GM12878 (cell line): ENCODE measurements at regions not wholly inside any gene's neighbourhood (a gene's known extent, or its start where the extent isn't known, plus 50 kb on each side); places are given as distances from the start of the nearest gene placed in this dataset.
A peak's percentile ranks its signal among the peaks of the same experiment; 100 is the strongest.

Source experiments
- ATAC-seq: fragments of 200-7000 bp; cut with Tn5 transposase; 3 replicates; pipeline ENCODE4 v1.9.1; 2020; ENCODE audit warnings: mild to moderate bottlenecking, moderate library complexity
- BruUV-seq: library from RNA; stranded (reverse); fragments of 400-500 nt; replicated peaks from 2 replicates; lab custom pipeline; 2021; lab: Mats Ljungman, UMichigan
- CTCF ChIA-PET: fragments of 300-600 bp; sonication (Branson Sonifier 250); formaldehyde crosslinking; extraction: SDS; loops from one replicate; lab custom pipeline; 2021; ENCODE audit warnings: inconsistent platforms; lab: Yijun Ruan, JAX
- POLR2A ChIA-PET: fragments of 350-600 bp; formaldehyde crosslinking; extraction: SDS; loops from one replicate; lab custom pipeline; 2021; ENCODE audit warnings: inconsistent platforms; lab: Charles Lee
- RAD21 ChIA-PET: fragments of 300-600 bp; sonication (Branson Sonifier 250); formaldehyde crosslinking; loops from one replicate; lab custom pipeline; 2023; ENCODE audit warnings: antibody characterized with exemption; ENCODE audit not compliant: unreplicated experiment; lab: Charles Lee
- SMC1A ChIA-PET: fragments of 300-600 bp; sonication (Branson Sonifier 250); formaldehyde crosslinking; loops from one replicate; lab custom pipeline; 2023; ENCODE audit not compliant: unreplicated experiment, uncharacterized antibody; lab: Charles Lee
- DNase-seq: peaks from one replicate; pipeline ENCODE4 v3.0.0-alpha.2; 2011; ENCODE audit warnings: low read depth, low spot score
- FAIRE-seq: peaks from 3 replicates; lab custom pipeline; 2011; peaks lifted over from hg19 to GRCh38; lab: Jason Lieb, UNC
- H2AFZ ChIP-seq: 2 replicates; pipeline ENCODE4 v1.6.0; 2011; ENCODE audit warnings: low read depth, low read length, control low read depth; ENCODE audit not compliant: control insufficient read depth
- H3K27ac ChIP-seq: 2 replicates; pipeline ENCODE4 v1.5.1; 2011; ENCODE audit warnings: control low read depth; ENCODE audit not compliant: control insufficient read depth, insufficient read depth
- H3K27me3 ChIP-seq, 2 experiments: replicated peaks in 1 of 2; 2 replicates each; pipeline versions ENCODE4 v1.6.0 to v1.6.1; 2011; ENCODE audit warnings: low read length in 1 of 2; ENCODE audit not compliant: control insufficient read depth in 2 of 2, insufficient read depth in 2 of 2
- H3K36me3 ChIP-seq, 2 experiments: 2 replicates each; pipeline ENCODE4 v1.5.1; 2011; ENCODE audit warnings: low read length in 1 of 2; ENCODE audit not compliant: control insufficient read depth in 2 of 2, insufficient read depth in 2 of 2
- H3K4me1 ChIP-seq: 2 replicates; pipeline ENCODE4 v1.6.1; 2011; ENCODE audit warnings: mild to moderate bottlenecking, low read length, moderate library complexity, mixed read lengths; ENCODE audit not compliant: control insufficient read depth, insufficient read depth
- H3K4me2 ChIP-seq: 2 replicates; pipeline ENCODE4 v1.6.0; 2011; ENCODE audit warnings: control low read depth; ENCODE audit not compliant: control insufficient read depth, insufficient read depth
- H3K4me3 ChIP-seq: fragments of 200-600 bp; sonication (generic); 2 replicates; pipeline ENCODE4 v1.5.1; 2016
- H3K79me2 ChIP-seq: 2 replicates; pipeline ENCODE4 v1.6.0; 2011; ENCODE audit warnings: low read length; ENCODE audit not compliant: control insufficient read depth, insufficient read depth
- H3K9ac ChIP-seq: 2 replicates; pipeline ENCODE4 v1.8.0; 2011; ENCODE audit warnings: low read length, control low read depth, mixed read lengths; ENCODE audit not compliant: control insufficient read depth, insufficient read depth
- H3K9me3 ChIP-seq: replicated peaks from 3 replicates; pipeline ENCODE4 v1.5.1; 2011; ENCODE audit warnings: mild to moderate bottlenecking, low read length; ENCODE audit not compliant: control insufficient read depth, insufficient read depth
- H4K20me1 ChIP-seq: 2 replicates; pipeline ENCODE4 v1.6.0; 2011; ENCODE audit not compliant: control insufficient read depth, insufficient read depth
- CHD2 ChIP-seq: IDR thresholded peaks from 2 replicates; pipeline ENCODE4 v1.6.1; 2011; ENCODE audit warnings: low read depth, low read length, improper control_type of control experiment, borderline replicate concordance
- E2F8 ChIP-seq: fragments of 450-650 bp; IDR thresholded peaks from 2 replicates; pipeline ENCODE4 v1.6.1; 2018; ENCODE audit warnings: mild to moderate bottlenecking, low read depth, moderate library complexity; ENCODE audit not compliant: partially characterized antibody
- HDAC6 ChIP-seq: fragments of 200-600 bp; sonication (generic); IDR thresholded peaks from one replicate; pipeline ENCODE4 v1.8.0; 2017; ENCODE audit warnings: antibody characterized with exemption; ENCODE audit not compliant: unreplicated experiment
- IRF3 ChIP-seq: fragments of 450-650 bp; IDR thresholded peaks from 2 replicates; pipeline ENCODE4 v1.6.1; 2014; ENCODE audit warnings: mild to moderate bottlenecking
- NR2C1 ChIP-seq: fragments of 450-650 bp; IDR thresholded peaks from 2 replicates; pipeline ENCODE4 v1.6.1; 2017; ENCODE audit warnings: antibody characterized with exemption, mild to moderate bottlenecking, moderate library complexity
- NR2F1 ChIP-seq: fragments of 450-650 bp; conservative IDR thresholded peaks from 2 replicates; pipeline ENCODE4 v1.6.1; 2017; ENCODE audit warnings: mild to moderate bottlenecking
- USF1 ChIP-seq: IDR thresholded peaks from 2 replicates; pipeline ENCODE4 v1.6.1; 2011; ENCODE audit warnings: borderline replicate concordance, low read depth, mild to moderate bottlenecking, moderate library complexity, mixed read lengths, low read length; ENCODE audit not compliant: insufficient read depth; ENCODE audit errors: extremely low read length
- WGBS: methylation state at CpG from one replicate; pipeline ENCODE4 v1.1.6; 2016; ENCODE audit warnings: low lambda C conversion rate; ENCODE audit not compliant: insufficient replicate concordance, insufficient coverage; ENCODE audit errors: missing lambda C conversion rate; 5-methylcytosine and 5-hydroxymethylcytosine counted together
- in situ Hi-C: fragments of 300-500 bp; cut with MboI; formaldehyde crosslinking; loops from 9 replicates; pipeline ENCODE4 v1.14.3; 2018; ENCODE audit warnings: mixed read lengths
- intact Hi-C: fragments of 100-400 bp; cut with micrococcal nuclease; formaldehyde crosslinking; loops from one replicate; pipeline ENCODE4 v1.14.2; 2022; ENCODE audit not compliant: unreplicated experiment

- no peak overlapping the region for H3K4me2 ChIP-seq
- TF ChIP-seq NR2F1 = 0 out of 2 replicates have a peak, but pooled peaks have one; percentile 28
- no peak for TF ChIP-seq IRF3
- 0 out of 2 replicates have a peak, but pooled peaks have one; percentile 36 for TF ChIP-seq NR2C1
- TF ChIP-seq, all 136 proteins: peak for 2
- ChIA-PET SMC1A (interaction anchor here (1.0 kb wide), 1 partner anchor 49 kb away, joined by 3 read pairs; no protein-coding TSS in a partner anchor), CTCF (interaction anchor here (1.2 to 2.2 kb wide), 4 partner anchors 12 to 48 kb away, joined by 4 to 8 read pairs (median 5); no protein-coding TSS in a partner anchor), RAD21 (no interaction called here), POLR2A (no interaction called here)
- no peaks in the 10 kb centered on the region for H3K4me1 ChIP-seq
- H3K27me3 ChIP-seq = no peaks in the 10 kb centered on the region
- H3K9me3 ChIP-seq = no peaks in the 10 kb centered on the region
- ATAC-seq (peak; percentile 76), FAIRE-seq (no peak), DNase-seq (no peak)
- H4K20me1 ChIP-seq = no peaks in the 10 kb centered on the region
- H3K79me2 ChIP-seq = no peaks in the 10 kb centered on the region
- WGBS = 0% methylated on average over 1 of the region's 1 CpG
- in situ Hi-C loops = no loop called here
- no peak overlapping the region for H3K9ac ChIP-seq
- no peaks in the 10 kb centered on the region for H3K36me3 ChIP-seq
- intact Hi-C loops = no loop called here
- no peak overlapping the region for H3K4me3 ChIP-seq
- H2AFZ ChIP-seq = no peak overlapping the region
- no TSS peak for BruUV-seq
- H3K27ac ChIP-seq = no peak overlapping the region
Measured at GRCh38 chr12:62075870-62076269, 184.3 kb upstream of the USP15 start.

GRCh38 chr12:62078020-62078419, 182.2 kb upstream of the USP15 start:
- ChIA-PET RAD21 (no interaction called here), POLR2A (no interaction called here), CTCF (interaction anchor here (1.1 kb wide), 1 partner anchor 18 kb away, joined by 3 read pairs; no protein-coding TSS in a partner anchor), SMC1A (interaction anchor here (1.0 to 1.2 kb wide), 2 partner anchors 8 to 44 kb away, joined by 3 to 4 read pairs; no protein-coding TSS in a partner anchor)
- FAIRE-seq (no peak), ATAC-seq (no peak), DNase-seq (no peak)
- H3K79me2 ChIP-seq = no peaks in the 10 kb centered on the region
- no peak overlapping the region for H2AFZ ChIP-seq
- no peak overlapping the region for H3K9ac ChIP-seq
- H3K4me2 ChIP-seq = no peak overlapping the region
- no peaks in the 10 kb centered on the region for H3K9me3 ChIP-seq
- WGBS = 20% methylated on average over 6 of the region's 6 CpGs
- H3K4me1 ChIP-seq = no peaks in the 10 kb centered on the region
- intact Hi-C loops (no loop called here), in situ Hi-C loops (no loop called here)
- BruUV-seq = no TSS peak
- TF ChIP-seq HDAC6 (no peak), E2F8 (no peak), USF1 (no peak), CHD2 (no peak)
- no peak overlapping the region for H3K4me3 ChIP-seq
- H3K27me3 ChIP-seq = no peaks in the 10 kb centered on the region
- no peaks in the 10 kb centered on the region for H4K20me1 ChIP-seq
- no peaks in the 10 kb centered on the region for H3K36me3 ChIP-seq
- no peak overlapping the region for H3K27ac ChIP-seq
